Body of pancreas (tissue), 4 donors: ENCODE measurements at regions not wholly inside any gene's neighbourhood (a gene's known extent, or its start where the extent isn't known, plus 50 kb on each side); places are given as distances from the start of the nearest gene placed in this dataset.

ENCODE experiments used
- POLR2A ChIP-seq, 3 donors: fragments of 450-650 bp; IDR thresholded peaks; one replicate each; pipeline ENCODE4 v1.6.1; 2016; ENCODE audit warnings: antibody characterized with exemption in 3 of 3, mild to moderate bottlenecking in 2 of 3
- TF ChIP-seq, protein P1 (sequence below), 7 experiments: fragments of 450-650 bp in 4 of 7; fragments of 200-600 bp in 3 of 7; sonication (generic) in 3 of 7; IDR thresholded peaks; one replicate each; pipeline ENCODE4 v1.5.1; 2016 to 2019; ENCODE audit warnings: antibody characterized with exemption in 7 of 7

DNA sequence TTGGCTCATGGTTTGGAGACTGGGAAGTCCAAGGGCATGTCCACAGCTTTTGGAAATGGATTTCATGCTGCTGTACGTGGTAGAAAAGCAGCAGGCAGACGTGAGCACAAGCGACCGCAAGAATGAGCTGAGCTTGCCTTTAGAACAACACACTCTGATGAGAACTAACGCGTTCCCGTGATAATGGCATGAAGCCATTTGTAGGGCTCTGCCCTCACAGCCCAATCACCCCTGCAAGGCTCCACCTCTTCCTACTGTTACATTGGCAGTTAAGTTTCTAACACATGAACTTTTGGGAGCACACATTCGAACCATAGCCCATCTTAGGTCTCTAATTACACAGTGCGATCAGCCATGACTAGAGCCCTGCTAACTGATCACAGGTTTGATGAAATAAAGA, 107.5 kb upstream of the TMEM170B start:
- TF ChIP-seq, protein P1, sequence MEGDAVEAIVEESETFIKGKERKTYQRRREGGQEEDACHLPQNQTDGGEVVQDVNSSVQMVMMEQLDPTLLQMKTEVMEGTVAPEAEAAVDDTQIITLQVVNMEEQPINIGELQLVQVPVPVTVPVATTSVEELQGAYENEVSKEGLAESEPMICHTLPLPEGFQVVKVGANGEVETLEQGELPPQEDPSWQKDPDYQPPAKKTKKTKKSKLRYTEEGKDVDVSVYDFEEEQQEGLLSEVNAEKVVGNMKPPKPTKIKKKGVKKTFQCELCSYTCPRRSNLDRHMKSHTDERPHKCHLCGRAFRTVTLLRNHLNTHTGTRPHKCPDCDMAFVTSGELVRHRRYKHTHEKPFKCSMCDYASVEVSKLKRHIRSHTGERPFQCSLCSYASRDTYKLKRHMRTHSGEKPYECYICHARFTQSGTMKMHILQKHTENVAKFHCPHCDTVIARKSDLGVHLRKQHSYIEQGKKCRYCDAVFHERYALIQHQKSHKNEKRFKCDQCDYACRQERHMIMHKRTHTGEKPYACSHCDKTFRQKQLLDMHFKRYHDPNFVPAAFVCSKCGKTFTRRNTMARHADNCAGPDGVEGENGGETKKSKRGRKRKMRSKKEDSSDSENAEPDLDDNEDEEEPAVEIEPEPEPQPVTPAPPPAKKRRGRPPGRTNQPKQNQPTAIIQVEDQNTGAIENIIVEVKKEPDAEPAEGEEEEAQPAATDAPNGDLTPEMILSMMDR (IDR thresholded peaks at IDR 0.05), result no peak
- no peak for TF ChIP-seq POLR2A (IDR thresholded peaks at IDR 0.05)
